WERI-Rb-1 (cell line): ENCODE measurements at regions not wholly inside any gene's neighbourhood (a gene's known extent, or its start where the extent isn't known, plus 50 kb on each side); places are given as distances from the start of the nearest gene placed in this dataset.

ENCODE experiments used
- DNase-seq: peaks from one replicate; pipeline ENCODE4 v3.0.0-alpha.2; 2020
- H3K27ac ChIP-seq: fragments of 250-450 bp; sonication (Bioruptor Pico); 2 replicates; pipeline ENCODE4 v1.5.1; 2020; ENCODE audit warnings: mild to moderate bottlenecking, moderate library complexity
- H3K27me3 ChIP-seq: fragments of 250-450 bp; sonication (Bioruptor Pico); 2 replicates; pipeline ENCODE4 v1.5.1; 2021; ENCODE audit warnings: mild to moderate bottlenecking, low read depth, moderate library complexity; ENCODE audit not compliant: insufficient read depth, severe bottlenecking
- H3K36me3 ChIP-seq: fragments of 250-450 bp; sonication (Bioruptor Pico); 2 replicates; pipeline ENCODE4 v1.5.1; 2020; ENCODE audit warnings: mild to moderate bottlenecking, moderate library complexity
- H3K4me3 ChIP-seq: 2 replicates; pipeline ENCODE4 v1.5.1; 2011; ENCODE audit warnings: low read depth, mild to moderate bottlenecking, control low read depth, low read length
- H3K9me3 ChIP-seq: fragments of 250-450 bp; sonication (Bioruptor Pico); 2 replicates; pipeline ENCODE4 v1.5.1; 2021; ENCODE audit warnings: mild to moderate bottlenecking, moderate library complexity; ENCODE audit not compliant: severe bottlenecking
- TF ChIP-seq, protein P1 (sequence below): IDR thresholded peaks from 2 replicates; pipeline ENCODE4 v1.5.1; 2011; ENCODE audit warnings: low read depth, mild to moderate bottlenecking, control low read depth, inconsistent platforms, low read length

DNA sequence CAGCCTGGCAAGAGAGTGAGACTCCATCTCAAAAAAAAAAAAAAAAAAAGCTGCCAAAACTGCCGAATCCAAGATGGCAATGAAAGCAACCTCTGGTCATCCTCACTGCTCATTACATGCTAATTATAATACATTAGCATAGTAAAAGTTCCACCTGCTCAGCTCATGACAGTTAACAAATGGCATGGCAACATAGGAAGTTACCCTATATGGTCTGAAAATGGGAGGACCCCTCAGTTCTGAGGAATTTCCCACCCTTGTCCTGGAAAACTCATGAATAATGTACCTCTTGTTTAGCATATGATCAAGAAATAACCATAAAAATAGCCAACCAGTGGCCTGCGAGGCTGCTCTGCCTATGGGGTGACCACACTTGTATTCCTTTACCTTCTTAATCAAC, 93.1 kb upstream of the PGBD5 start:
- Histone ChIP-seq H3K27ac (no peak overlapping the region), H3K27me3 (peaks cover 4% of the 10 kb centered on the region), H3K36me3 (no peaks in the 10 kb centered on the region), H3K9me3 (peaks cover 6% of the 10 kb centered on the region), H3K4me3 (no peak overlapping the region)
- DNase-seq: no peak
- TF ChIP-seq, protein P1, sequence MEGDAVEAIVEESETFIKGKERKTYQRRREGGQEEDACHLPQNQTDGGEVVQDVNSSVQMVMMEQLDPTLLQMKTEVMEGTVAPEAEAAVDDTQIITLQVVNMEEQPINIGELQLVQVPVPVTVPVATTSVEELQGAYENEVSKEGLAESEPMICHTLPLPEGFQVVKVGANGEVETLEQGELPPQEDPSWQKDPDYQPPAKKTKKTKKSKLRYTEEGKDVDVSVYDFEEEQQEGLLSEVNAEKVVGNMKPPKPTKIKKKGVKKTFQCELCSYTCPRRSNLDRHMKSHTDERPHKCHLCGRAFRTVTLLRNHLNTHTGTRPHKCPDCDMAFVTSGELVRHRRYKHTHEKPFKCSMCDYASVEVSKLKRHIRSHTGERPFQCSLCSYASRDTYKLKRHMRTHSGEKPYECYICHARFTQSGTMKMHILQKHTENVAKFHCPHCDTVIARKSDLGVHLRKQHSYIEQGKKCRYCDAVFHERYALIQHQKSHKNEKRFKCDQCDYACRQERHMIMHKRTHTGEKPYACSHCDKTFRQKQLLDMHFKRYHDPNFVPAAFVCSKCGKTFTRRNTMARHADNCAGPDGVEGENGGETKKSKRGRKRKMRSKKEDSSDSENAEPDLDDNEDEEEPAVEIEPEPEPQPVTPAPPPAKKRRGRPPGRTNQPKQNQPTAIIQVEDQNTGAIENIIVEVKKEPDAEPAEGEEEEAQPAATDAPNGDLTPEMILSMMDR: no peak

DNA sequence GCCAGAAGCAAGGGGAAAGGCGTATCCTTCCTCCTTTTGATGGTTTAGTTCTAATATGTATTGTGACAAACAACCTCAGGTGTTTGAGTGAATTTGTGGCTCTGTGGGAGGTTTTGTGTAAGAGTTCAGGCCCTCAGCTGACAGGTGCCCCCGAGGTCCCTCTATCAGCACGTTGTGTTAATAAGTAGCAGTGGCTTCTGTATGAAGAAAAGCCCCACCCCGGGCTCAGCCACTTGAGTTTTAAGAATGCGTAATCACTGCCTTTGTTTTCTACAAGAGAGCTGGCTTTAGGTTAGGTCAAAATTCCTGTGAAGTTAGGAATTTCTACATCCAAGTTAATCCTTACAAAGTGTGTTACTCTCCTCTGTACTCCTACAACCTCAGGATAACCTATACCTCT, 92.4 kb upstream of the PGBD5 start:
- peaks cover 3% of the 10 kb centered on the region for H3K27me3 ChIP-seq
- H3K4me3 ChIP-seq: no peak overlapping the region
- peaks cover 6% of the 10 kb centered on the region for H3K9me3 ChIP-seq
- DNase-seq: no peak
- no peak overlapping the region for H3K27ac ChIP-seq
- TF ChIP-seq, protein P1: no peak
- no peaks in the 10 kb centered on the region for H3K36me3 ChIP-seq

DNA sequence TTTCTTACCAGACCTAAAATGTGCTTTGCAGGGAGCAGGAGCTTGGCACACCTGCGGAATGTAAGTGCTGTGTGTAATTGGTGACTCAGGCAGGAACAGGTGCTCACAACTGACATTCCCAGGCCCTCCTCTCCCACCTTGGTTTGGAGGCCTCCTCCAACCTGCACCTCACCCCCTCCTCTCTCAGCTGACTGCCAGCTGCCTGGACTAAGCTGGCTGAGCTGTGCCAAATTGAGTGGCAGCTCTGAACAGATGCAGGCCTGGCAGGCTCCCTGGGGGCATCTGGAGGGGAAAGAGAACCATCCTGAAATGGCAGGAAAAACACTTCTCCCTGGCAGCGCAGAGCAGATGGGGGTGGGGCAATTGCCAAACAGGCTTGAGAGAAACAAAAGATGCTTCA, 91.7 kb upstream of the PGBD5 start:
- no peak overlapping the region for H3K4me3 ChIP-seq
- H3K27me3 ChIP-seq: no peaks in the 10 kb centered on the region
- DNase-seq: no peak
- no peak overlapping the region for H3K27ac ChIP-seq
- peaks cover 6% of the 10 kb centered on the region for H3K9me3 ChIP-seq
- H3K36me3 ChIP-seq: no peaks in the 10 kb centered on the region
- TF ChIP-seq, protein P1: no peak

DNA sequence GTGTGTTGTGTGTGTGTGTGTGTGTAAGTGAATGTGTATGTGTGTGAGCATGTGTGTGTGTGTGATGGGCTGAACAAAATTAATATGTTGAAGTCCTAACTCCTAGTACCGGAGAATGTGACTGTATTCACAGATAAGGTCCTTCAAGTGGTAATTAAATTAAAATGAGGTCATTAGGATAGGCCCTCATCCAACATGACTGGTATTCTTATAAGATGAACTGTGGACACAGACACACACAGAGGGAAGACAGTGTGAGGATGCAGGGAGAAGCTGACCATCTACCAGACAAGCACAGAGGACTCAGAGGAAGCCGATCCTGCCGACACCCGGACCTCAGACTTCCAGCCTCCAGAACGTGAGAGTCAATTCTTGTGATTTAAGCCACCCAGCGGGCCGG, 91.2 kb upstream of the PGBD5 start:
- H3K4me3 ChIP-seq: no peak overlapping the region
- no peaks in the 10 kb centered on the region for H3K27me3 ChIP-seq
- H3K27ac ChIP-seq: no peak overlapping the region
- no peak for DNase-seq
- peaks cover 6% of the 10 kb centered on the region for H3K9me3 ChIP-seq
- H3K36me3 ChIP-seq: no peaks in the 10 kb centered on the region
- TF ChIP-seq, protein P1: no peak

DNA sequence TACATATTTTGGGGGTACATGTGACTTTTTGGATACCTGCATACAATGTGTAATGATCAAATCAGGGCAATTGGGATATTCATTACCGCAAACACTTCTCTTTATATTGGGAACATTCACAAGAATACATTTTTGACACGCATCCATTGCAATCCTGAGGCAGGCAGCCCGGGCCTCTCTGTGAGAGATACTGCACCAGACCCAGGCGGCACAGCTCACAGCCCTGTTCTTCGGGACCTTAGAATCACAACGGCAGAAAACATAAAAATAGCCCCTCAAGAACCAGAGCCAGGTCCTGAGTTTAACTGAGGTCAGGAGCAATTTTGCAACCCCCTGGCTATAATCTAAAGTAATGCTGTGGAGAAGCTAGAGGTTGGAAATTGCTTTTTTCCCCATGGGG, 90.8 kb upstream of the PGBD5 start:
- H3K27me3 ChIP-seq: no peaks in the 10 kb centered on the region
- no peak for DNase-seq
- no peaks in the 10 kb centered on the region for H3K36me3 ChIP-seq
- H3K27ac ChIP-seq: no peak overlapping the region
- no peak overlapping the region for H3K4me3 ChIP-seq
- TF ChIP-seq, protein P1: no peak
- peaks cover 6% of the 10 kb centered on the region for H3K9me3 ChIP-seq

DNA sequence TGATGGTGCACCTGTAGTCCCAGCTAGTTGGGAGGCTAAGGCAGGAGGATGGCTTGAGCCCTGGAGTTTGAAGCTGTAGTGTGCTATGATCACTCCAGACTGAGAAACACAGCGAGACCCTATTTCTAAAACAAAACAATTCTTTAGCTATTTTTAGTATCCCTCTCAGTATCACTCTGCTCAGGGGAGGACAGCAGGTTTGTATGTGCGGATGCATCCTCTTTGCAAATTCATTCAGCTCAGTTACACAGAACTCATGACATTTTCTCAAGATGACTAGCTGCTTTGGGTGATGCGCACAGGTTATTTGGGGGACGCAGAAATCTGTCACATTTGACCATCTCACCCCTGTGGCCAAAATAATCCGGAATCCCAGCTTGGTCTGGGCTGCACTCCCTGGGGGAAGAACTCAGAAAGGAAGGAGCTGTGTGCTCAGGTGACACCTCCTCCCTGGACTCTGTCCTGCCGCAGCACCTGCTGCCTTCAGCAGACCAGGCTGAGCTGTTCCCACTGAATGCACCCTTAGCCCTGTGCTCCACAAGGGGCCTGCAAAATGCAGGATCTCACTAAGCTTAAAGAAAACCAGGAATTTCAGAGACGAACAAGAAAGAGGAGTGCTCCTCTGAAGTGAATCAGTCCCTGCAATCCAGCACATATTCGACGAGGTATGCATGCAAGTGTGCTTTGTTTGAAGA, 89.5 kb upstream of the PGBD5 start:
- Histone ChIP-seq H3K27ac (no peak overlapping the region), H3K36me3 (no peaks in the 10 kb centered on the region), H3K9me3 (peaks cover 3% of the 10 kb centered on the region), H3K27me3 (no peaks in the 10 kb centered on the region), H3K4me3 (no peak overlapping the region)
- DNase-seq: no peak
- TF ChIP-seq, protein P1: no peak
